ENCODE measurements at regions not wholly inside any gene's neighbourhood (a gene's known extent, or its start where the extent isn't known, plus 50 kb on each side); places are given as distances from the start of the nearest gene placed in this dataset.

DNA sequence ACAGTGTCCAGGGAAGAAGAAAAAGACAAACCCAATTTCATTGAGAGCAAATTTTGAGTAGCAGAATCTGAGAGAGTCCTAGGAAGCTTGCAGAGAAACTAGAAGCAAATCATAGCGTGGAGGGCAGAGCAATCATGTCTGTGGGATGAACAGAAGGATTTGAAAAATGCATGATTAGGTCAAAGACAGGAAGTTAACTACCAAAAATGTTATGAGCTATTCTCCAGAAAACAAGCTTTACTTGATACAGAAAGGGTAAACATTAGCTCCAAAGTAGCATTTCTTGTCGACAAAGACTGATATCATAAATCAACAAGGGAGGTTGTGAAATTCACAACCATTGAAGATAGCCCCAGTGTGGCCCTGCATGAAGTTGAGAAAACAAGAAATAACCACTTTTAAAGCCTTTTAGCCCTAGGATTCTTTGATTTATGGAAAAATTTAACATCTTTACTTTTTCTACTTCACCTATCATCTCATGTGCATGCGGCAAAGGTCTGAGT, 97.7 kb upstream of the MEGF10 start:
- no peak for TF ChIP-seq EP300 (IDR thresholded peaks at IDR 0.05)
- TF ChIP-seq, protein P1, sequence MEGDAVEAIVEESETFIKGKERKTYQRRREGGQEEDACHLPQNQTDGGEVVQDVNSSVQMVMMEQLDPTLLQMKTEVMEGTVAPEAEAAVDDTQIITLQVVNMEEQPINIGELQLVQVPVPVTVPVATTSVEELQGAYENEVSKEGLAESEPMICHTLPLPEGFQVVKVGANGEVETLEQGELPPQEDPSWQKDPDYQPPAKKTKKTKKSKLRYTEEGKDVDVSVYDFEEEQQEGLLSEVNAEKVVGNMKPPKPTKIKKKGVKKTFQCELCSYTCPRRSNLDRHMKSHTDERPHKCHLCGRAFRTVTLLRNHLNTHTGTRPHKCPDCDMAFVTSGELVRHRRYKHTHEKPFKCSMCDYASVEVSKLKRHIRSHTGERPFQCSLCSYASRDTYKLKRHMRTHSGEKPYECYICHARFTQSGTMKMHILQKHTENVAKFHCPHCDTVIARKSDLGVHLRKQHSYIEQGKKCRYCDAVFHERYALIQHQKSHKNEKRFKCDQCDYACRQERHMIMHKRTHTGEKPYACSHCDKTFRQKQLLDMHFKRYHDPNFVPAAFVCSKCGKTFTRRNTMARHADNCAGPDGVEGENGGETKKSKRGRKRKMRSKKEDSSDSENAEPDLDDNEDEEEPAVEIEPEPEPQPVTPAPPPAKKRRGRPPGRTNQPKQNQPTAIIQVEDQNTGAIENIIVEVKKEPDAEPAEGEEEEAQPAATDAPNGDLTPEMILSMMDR (IDR thresholded peaks at IDR 0.05) = no peak

Measured in stomach (tissue), 4 donors.